GM23338 (cell line): ENCODE measurements at regions not wholly inside any gene's neighbourhood (a gene's known extent, or its start where the extent isn't known, plus 50 kb on each side); places are given as distances from the start of the nearest gene placed in this dataset.

Source experiments
- ATAC-seq: fragments of 200-7000 bp; cut with Tn5 transposase; 3 replicates; pipeline ENCODE4 v1.9.1; 2020
- DNase-seq: peaks from one replicate; pipeline ENCODE4 v3.0.0-alpha.2; 2015; ENCODE audit warnings: low spot score
- H2AFZ ChIP-seq: fragments of 200-600 bp; sonication (generic); 2 replicates; pipeline ENCODE4 v1.8.0; 2016; ENCODE audit warnings: antibody characterized with exemption, mild to moderate bottlenecking, moderate library complexity
- H3F3A ChIP-seq: fragments of 200-600 bp; sonication (generic); replicated peaks from 2 replicates; pipeline ENCODE4 v1.8.0; 2017; ENCODE audit warnings: antibody characterized with exemption, mixed run types, low read depth
- H3K27ac ChIP-seq: fragments of 200-600 bp; sonication (generic); 2 replicates; pipeline ENCODE4 v1.6.1; 2016; ENCODE audit warnings: low read depth
- H3K27me3 ChIP-seq: fragments of 200-600 bp; sonication (generic); 2 replicates; pipeline ENCODE4 v1.8.0; 2016; ENCODE audit warnings: mild to moderate bottlenecking, mixed run types, moderate library complexity; ENCODE audit not compliant: insufficient read depth
- H3K36me3 ChIP-seq: fragments of 200-600 bp; sonication (generic); 2 replicates; pipeline ENCODE4 v1.8.0; 2016; ENCODE audit warnings: mild to moderate bottlenecking; ENCODE audit not compliant: insufficient read depth
- H3K4me1 ChIP-seq: fragments of 200-600 bp; sonication (generic); 2 replicates; pipeline ENCODE4 v1.8.0; 2016; ENCODE audit warnings: mild to moderate bottlenecking, moderate library complexity; ENCODE audit not compliant: insufficient read depth
- H3K4me2 ChIP-seq: fragments of 200-600 bp; sonication (generic); 2 replicates; pipeline ENCODE4 v1.7.1; 2017; ENCODE audit warnings: mixed run types
- H3K4me3 ChIP-seq: fragments of 200-600 bp; sonication (generic); 2 replicates; pipeline ENCODE4 v1.6.1; 2016; ENCODE audit warnings: mixed run types
- H3K79me2 ChIP-seq: fragments of 200-600 bp; sonication (generic); replicated peaks from 2 replicates; pipeline ENCODE4 v1.8.0; 2017; ENCODE audit warnings: mild to moderate bottlenecking; ENCODE audit not compliant: insufficient read depth
- H3K9me2 ChIP-seq: fragments of 200-600 bp; sonication (generic); 2 replicates; pipeline ENCODE4 v1.8.0; 2017; ENCODE audit not compliant: insufficient read depth
- H4K20me1 ChIP-seq: fragments of 200-600 bp; sonication (generic); replicated peaks from 2 replicates; pipeline ENCODE4 v1.8.0; 2017; ENCODE audit warnings: mild to moderate bottlenecking; ENCODE audit not compliant: insufficient read depth
- H3K27ac Mint-ChIP-seq: 2 replicates; pipeline ENCODE4 v1.8.0; 2020; ENCODE audit warnings: inconsistent platforms, mild to moderate bottlenecking, moderate library complexity, mixed read lengths
- H3K27me3 Mint-ChIP-seq: 3 replicates; pipeline ENCODE4 v1.8.0; 2022; ENCODE audit warnings: low read depth, mild to moderate bottlenecking, moderate library complexity, mixed read lengths, inconsistent platforms; ENCODE audit not compliant: insufficient read depth, poor library complexity
- H3K36me3 Mint-ChIP-seq: 3 replicates; pipeline ENCODE4 v1.8.0; 2021; ENCODE audit warnings: low read depth, mild to moderate bottlenecking, inconsistent platforms, moderate library complexity, mixed read lengths
- H3K4me1 Mint-ChIP-seq: 3 replicates; pipeline ENCODE4 v1.8.0; 2020; ENCODE audit warnings: mild to moderate bottlenecking, inconsistent platforms, mixed read lengths
- H3K4me3 Mint-ChIP-seq: 3 replicates; pipeline ENCODE4 v1.8.0; 2021; ENCODE audit warnings: moderate library complexity, mild to moderate bottlenecking, inconsistent platforms, mixed read lengths
- H3K9me3 Mint-ChIP-seq: 3 replicates; pipeline ENCODE4 v1.8.0; 2020; ENCODE audit warnings: moderate library complexity, mild to moderate bottlenecking, inconsistent platforms, mixed read lengths
- CREB1 ChIP-seq: fragments of 250-450 bp; sonication (Bioruptor Pico); IDR thresholded peaks from 2 replicates; pipeline ENCODE4 v1.5.0; 2020; ENCODE audit warnings: low read depth, mild to moderate bottlenecking, moderate library complexity
- CTCF ChIP-seq, 2 experiments: fragments of 200-600 bp in 1 of 2; sonication (generic) in 1 of 2; conservative IDR thresholded peaks; 2 replicates each; pipeline versions ENCODE4 v1.5.1 to v1.6.1; 2016 to 2017; ENCODE audit warnings: antibody characterized with exemption in 2 of 2, low read depth in 2 of 2, mild to moderate bottlenecking in 2 of 2, moderate library complexity in 1 of 2
- EZH2 ChIP-seq: fragments of 200-600 bp; sonication (generic); IDR thresholded peaks from one replicate; pipeline ENCODE4 v1.8.0; 2017; ENCODE audit warnings: antibody characterized with exemption, mild to moderate bottlenecking, low read depth; ENCODE audit not compliant: unreplicated experiment
- EZH2phosphoT487 ChIP-seq: fragments of 200-600 bp; sonication (generic); IDR thresholded peaks from one replicate; pipeline ENCODE4 v1.8.1; 2018; ENCODE audit warnings: antibody characterized with exemption; ENCODE audit not compliant: unreplicated experiment
- JUNB ChIP-seq: IDR thresholded peaks from one replicate; pipeline ENCODE4 v1.6.1; 2016; ENCODE audit warnings: antibody characterized with exemption; ENCODE audit not compliant: unreplicated experiment
- NANOG ChIP-seq: IDR thresholded peaks from 2 replicates; pipeline ENCODE4 v1.6.1; 2016; ENCODE audit warnings: antibody characterized with exemption, borderline replicate concordance
- POLR2AphosphoS5 ChIP-seq: IDR thresholded peaks from 2 replicates; pipeline ENCODE4 v1.6.1; 2016; ENCODE audit warnings: antibody characterized with exemption, low read depth
- REST ChIP-seq: IDR thresholded peaks from one replicate; pipeline ENCODE4 v1.6.1; 2018; ENCODE audit warnings: antibody characterized with exemption; ENCODE audit not compliant: unreplicated experiment
- STAT1 ChIP-seq: IDR thresholded peaks from one replicate; pipeline ENCODE4 v1.6.1; 2016; ENCODE audit warnings: antibody characterized with exemption; ENCODE audit not compliant: unreplicated experiment
- ZNF114 ChIP-seq: fragments of 250-450 bp; sonication (Bioruptor Pico); IDR thresholded peaks from 2 replicates; pipeline ENCODE4 v1.5.0; 2020; ENCODE audit warnings: mild to moderate bottlenecking, moderate library complexity
- ZNF331 ChIP-seq: fragments of 250-450 bp; sonication (Bioruptor Pico); IDR thresholded peaks from 2 replicates; pipeline ENCODE4 v1.5.0; 2020; ENCODE audit warnings: low read depth, mild to moderate bottlenecking, moderate library complexity
- ZNF462 ChIP-seq: fragments of 250-450 bp; sonication (Bioruptor Pico); IDR thresholded peaks from 2 replicates; pipeline ENCODE4 v1.5.0; 2020; ENCODE audit warnings: mild to moderate bottlenecking, moderate library complexity
- TF ChIP-seq, protein P1 (sequence below): IDR thresholded peaks from 2 replicates; pipeline ENCODE4 v1.6.1; 2016; ENCODE audit warnings: antibody characterized with exemption

- H3K4me2 ChIP-seq = no peak overlapping the region
- ATAC-seq (no peak; the same call in 2 of the 3 replicates), DNase-seq (no peak)
- TF ChIP-seq EZH2 = no peak
- TF ChIP-seq REST = no peak
- no peak for TF ChIP-seq JUNB
- TF ChIP-seq, protein P1, sequence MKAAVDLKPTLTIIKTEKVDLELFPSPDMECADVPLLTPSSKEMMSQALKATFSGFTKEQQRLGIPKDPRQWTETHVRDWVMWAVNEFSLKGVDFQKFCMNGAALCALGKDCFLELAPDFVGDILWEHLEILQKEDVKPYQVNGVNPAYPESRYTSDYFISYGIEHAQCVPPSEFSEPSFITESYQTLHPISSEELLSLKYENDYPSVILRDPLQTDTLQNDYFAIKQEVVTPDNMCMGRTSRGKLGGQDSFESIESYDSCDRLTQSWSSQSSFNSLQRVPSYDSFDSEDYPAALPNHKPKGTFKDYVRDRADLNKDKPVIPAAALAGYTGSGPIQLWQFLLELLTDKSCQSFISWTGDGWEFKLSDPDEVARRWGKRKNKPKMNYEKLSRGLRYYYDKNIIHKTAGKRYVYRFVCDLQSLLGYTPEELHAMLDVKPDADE = no peak
- TF ChIP-seq STAT1 = no peak
- TF ChIP-seq ZNF462 (CRISPR knock-in tag) = no peak
- TF ChIP-seq ZNF331 (CRISPR knock-in tag) = no peak
- TF ChIP-seq CREB1 = no peak
- no peak for TF ChIP-seq ZNF114 (CRISPR knock-in tag)
- no peak for TF ChIP-seq CTCF (conservative IDR thresholded peaks at IDR 0.05; ENCODE audit: low read depth in 2 of 2)
- no peak for TF ChIP-seq POLR2AphosphoS5
- no peak for TF ChIP-seq EZH2phosphoT487
- TF ChIP-seq NANOG = no peak
- Mint-ChIP-seq H3K4me3 (no peak overlapping the region), H3K4me1 (peaks cover 44% of the 10 kb centered on the region), H3K36me3 (no peaks in the 10 kb centered on the region), H3K9me3 (no peaks in the 10 kb centered on the region; the same call in 2 of the 3 replicates), H3K27me3 (peaks cover 2% of the 10 kb centered on the region), H3K27ac (no peak overlapping the region)
- H4K20me1 ChIP-seq = no peaks in the 10 kb centered on the region
- H3K4me3 ChIP-seq = no peak overlapping the region
- no peaks in the 10 kb centered on the region for H3F3A ChIP-seq
- H3K4me1 ChIP-seq = peaks cover 42% of the 10 kb centered on the region
- no peak overlapping the region for H2AFZ ChIP-seq
- H3K36me3 ChIP-seq = no peaks in the 10 kb centered on the region
- H3K9me2 ChIP-seq = peaks cover 4% of the 10 kb centered on the region; the same call in 1 of the 2 replicates
- no peak overlapping the region for H3K27ac ChIP-seq
- no peaks in the 10 kb centered on the region for H3K79me2 ChIP-seq
- H3K27me3 ChIP-seq = no peaks in the 10 kb centered on the region
These were observed 170.8 kb downstream of the SIPA1L2 start for GRCh38 chr1:232459087-232459486.
